ENCODE measurements at regions not wholly inside any gene's neighbourhood (a gene's known extent, or its start where the extent isn't known, plus 50 kb on each side); places are given as distances from the start of the nearest gene placed in this dataset.

- no peak for TF ChIP-seq CTCF (IDR thresholded peaks at IDR 0.05; ENCODE audit: low read depth, low read length, missing control alignments)
- no peak overlapping the region for H3K4me3 ChIP-seq (ENCODE audit: low read depth, low read length)
- no peak for DNase-seq (ENCODE audit: low read depth)
- in situ Hi-C loops (cut with HindIII; ENCODE audit: low sequenced_read_pairs): loop anchor here (10.0 kb wide), 1 partner anchor 92 kb away; no protein-coding TSS in a partner anchor
Observed at GRCh38 chr12:124666722-124667259, 99.4 kb upstream of the NCOR2 start.

GRCh38 chr12:124665511-124665910 is 98.1 kb upstream of the NCOR2 start:
- TF ChIP-seq CTCF (IDR thresholded peaks at IDR 0.05; ENCODE audit: low read depth, low read length, missing control alignments): no peak
- in situ Hi-C loops (cut with HindIII; ENCODE audit: low sequenced_read_pairs): loop anchor here (10.0 kb wide), 1 partner anchor 91 kb away; no protein-coding TSS in a partner anchor

GRCh38 chr12:124664395-124665111 is 97.1 kb upstream of the NCOR2 start:
- no peak overlapping the region for H3K4me3 ChIP-seq (ENCODE audit: low read depth, low read length)
- DNase-seq (ENCODE audit: low read depth): no peak
- in situ Hi-C loops (cut with HindIII; ENCODE audit: low sequenced_read_pairs): loop anchor here (10.0 kb wide), 1 partner anchor 90 kb away; no protein-coding TSS in a partner anchor
- TF ChIP-seq CTCF (IDR thresholded peaks at IDR 0.05; ENCODE audit: low read depth, low read length, missing control alignments): no peak

More at GRCh38 chr12:124665511-124665910, 98.1 kb upstream of the NCOR2 start:
- DNase-seq (ENCODE audit: low read depth): no peak
- no peak overlapping the region for H3K4me3 ChIP-seq (ENCODE audit: low read depth, low read length)

GRCh38 chr12:124663771-124664366 is 96.5 kb upstream of the NCOR2 start:
- in situ Hi-C loops (cut with HindIII; ENCODE audit: low sequenced_read_pairs): loop anchor here (10.0 kb wide), 1 partner anchor 89 kb away; no protein-coding TSS in a partner anchor

GRCh38 chr12:124663206-124663605 is 95.8 kb upstream of the NCOR2 start:
- peak; percentile 5 for DNase-seq (ENCODE audit: low read depth)
- in situ Hi-C loops (cut with HindIII; ENCODE audit: low sequenced_read_pairs): loop anchor here (10.0 kb wide), 1 partner anchor 88 kb away; no protein-coding TSS in a partner anchor

More at GRCh38 chr12:124663771-124664366, 96.5 kb upstream of the NCOR2 start:
- peak; percentile 9 for DNase-seq (ENCODE audit: low read depth)
- no peak for TF ChIP-seq CTCF (IDR thresholded peaks at IDR 0.05; ENCODE audit: low read depth, low read length, missing control alignments)
- no peak overlapping the region for H3K4me3 ChIP-seq (ENCODE audit: low read depth, low read length)

More at GRCh38 chr12:124663206-124663605, 95.8 kb upstream of the NCOR2 start:
- no peak for TF ChIP-seq CTCF (IDR thresholded peaks at IDR 0.05; ENCODE audit: low read depth, low read length, missing control alignments)
- H3K4me3 ChIP-seq (ENCODE audit: low read depth, low read length): no peak overlapping the region

All from astrocyte of the cerebellum (primary cell).